PC-3 (cell line): ENCODE measurements at regions not wholly inside any gene's neighbourhood (a gene's known extent, or its start where the extent isn't known, plus 50 kb on each side); places are given as distances from the start of the nearest gene placed in this dataset.

Experiments
- CTCF ChIP-seq: fragments of 300-600 bp; sonication (generic); conservative IDR thresholded peaks from 2 replicates; pipeline ENCODE4 v1.5.1; 2017; ENCODE audit warnings: antibody characterized with exemption, low read depth, mild to moderate bottlenecking, low read length
- EZH2 ChIP-seq: fragments of 300-600 bp; sonication (generic); IDR thresholded peaks from one replicate; pipeline ENCODE4 v1.6.1; 2017; ENCODE audit warnings: antibody characterized with exemption, mild to moderate bottlenecking, low read length; ENCODE audit not compliant: unreplicated experiment

- TF ChIP-seq CTCF (no peak), EZH2 (no peak)
These were observed 246.8 kb upstream of the ROBO1 start for GRCh38 chr3:80014576-80014975.
